Left lung (tissue), 4 donors: ENCODE measurements at regions not wholly inside any gene's neighbourhood (a gene's known extent, or its start where the extent isn't known, plus 50 kb on each side); places are given as distances from the start of the nearest gene placed in this dataset.

Experiments
- ATAC-seq: fragments of 200-7000 bp; cut with Tn5 transposase; one replicate; pipeline ENCODE4 v1.9.1; 2020; ENCODE audit warnings: moderate library complexity
- DNase-seq, 4 donors: peaks; one replicate each; pipeline ENCODE4 v3.0.0-alpha.2; 2013 to 2020
- H3K27ac ChIP-seq, 2 donors: fragments of 200-600 bp; sonication (generic) in 1 of 2; one replicate each; pipeline versions ENCODE4 v1.5.0 to v1.8.0; 2020 to 2021
- H3K27me3 ChIP-seq, 2 donors: fragments of 200-600 bp; sonication (generic) in 1 of 2; one replicate each; pipeline versions ENCODE4 v1.5.0 to v1.8.0; 2020 to 2021
- H3K36me3 ChIP-seq, 2 donors: fragments of 200-600 bp; sonication (generic) in 1 of 2; one replicate each; pipeline versions ENCODE4 v1.5.0 to v1.8.0; 2020 to 2021
- H3K4me1 ChIP-seq, 2 donors: fragments of 200-600 bp; one replicate each; pipeline ENCODE4 v1.8.0; 2021
- H3K4me3 ChIP-seq, 2 donors: fragments of 200-600 bp; sonication (generic) in 1 of 2; one replicate each; pipeline versions ENCODE4 v1.5.0 to v1.8.0; 2020 to 2021; ENCODE audit warnings: mild to moderate bottlenecking in 1 of 2
- H3K9me3 ChIP-seq, 2 donors: fragments of 200-600 bp; sonication (generic) in 1 of 2; one replicate each; pipeline versions ENCODE4 v1.5.0 to v1.8.0; 2020 to 2021
- CTCF ChIP-seq, 2 donors: fragments of 200-600 bp; sonication (generic) in 1 of 2; IDR thresholded peaks; one replicate each; pipeline versions ENCODE4 v1.5.0 to v1.8.0; 2021; ENCODE audit warnings: antibody characterized with exemption in 2 of 2
- intact Hi-C, 2 donors: fragments of 100-400 bp; cut with DNase I; formaldehyde crosslinking; loops; one replicate each; pipeline versions ENCODE4 v1.11.2 to v1.14.2; 2022
- donor health status: DM: no; HTN: yes; CAD: no.
- donor health status: DM: no; HTN: no; CAD: no.

- peak; percentile 81 for ATAC-seq
- Histone ChIP-seq H3K27ac (no peak overlapping the region), H3K27me3 (no peaks in the 10 kb centered on the region), H3K4me1 (no peaks in the 10 kb centered on the region), H3K4me3 (no peak overlapping the region), H3K36me3 (no peaks in the 10 kb centered on the region), H3K9me3 (peaks cover 0 to 30% of the 10 kb centered on the region in 2 donors)
- TF ChIP-seq CTCF (IDR thresholded peaks at IDR 0.05), result no peak
- DNase-seq, result peak in 3 of 4 donors; percentile 38 to 70 (median 69)
- intact Hi-C loops, result no loop called here
Measured at GRCh38 chr3:130609166-130609979, 92.4 kb downstream of the COL6A6 start.

GRCh38 chr3:130619196-130619595 lies 102.2 kb downstream of the COL6A6 start:
- ATAC-seq (no peak), DNase-seq (no peak)
- H3K4me3 ChIP-seq, result no peak overlapping the region
- H3K36me3 ChIP-seq, result no peaks in the 10 kb centered on the region
- H3K27ac ChIP-seq, result no peak overlapping the region
- no peaks in the 10 kb centered on the region for H3K4me1 ChIP-seq
- no peak for TF ChIP-seq CTCF (IDR thresholded peaks at IDR 0.05)
- no peaks in the 10 kb centered on the region for H3K9me3 ChIP-seq
- no peaks in the 10 kb centered on the region for H3K27me3 ChIP-seq
- intact Hi-C loops, result no loop called here

- TF ChIP-seq CTCF (IDR thresholded peaks at IDR 0.05), result no peak
Measured at GRCh38 chr3:130621824-130622223, 104.8 kb downstream of the COL6A6 start.

GRCh38 chr3:130626049-130626448 lies 109.1 kb downstream of the COL6A6 start:
- no peak for TF ChIP-seq CTCF (IDR thresholded peaks at IDR 0.05)
- H3K27ac ChIP-seq, result no peak overlapping the region
- DNase-seq (no peak), ATAC-seq (no peak)
- intact Hi-C loops, result no loop called here
- H3K27me3 ChIP-seq, result no peaks in the 10 kb centered on the region
- peaks cover 0 to 7% of the 10 kb centered on the region in 2 donors for H3K4me1 ChIP-seq
- H3K36me3 ChIP-seq, result no peaks in the 10 kb centered on the region
- H3K4me3 ChIP-seq, result no peak overlapping the region
- no peaks in the 10 kb centered on the region for H3K9me3 ChIP-seq

More at GRCh38 chr3:130621824-130622223, 104.8 kb downstream of the COL6A6 start:
- intact Hi-C loops, result no loop called here
- Histone ChIP-seq H3K27ac (no peak overlapping the region), H3K4me1 (no peaks in the 10 kb centered on the region), H3K36me3 (no peaks in the 10 kb centered on the region), H3K4me3 (no peak overlapping the region), H3K27me3 (no peaks in the 10 kb centered on the region), H3K9me3 (no peaks in the 10 kb centered on the region)
- DNase-seq (no peak), ATAC-seq (no peak)

- H3K27ac ChIP-seq, result no peak overlapping the region
Measured at GRCh38 chr3:130627143-130627855, 110.3 kb downstream of the COL6A6 start.

More at GRCh38 chr3:130627143-130627855, 110.3 kb downstream of the COL6A6 start:
- Histone ChIP-seq H3K4me3 (no peak overlapping the region), H3K4me1 (peaks cover 0 to 7% of the 10 kb centered on the region in 2 donors), H3K27me3 (no peaks in the 10 kb centered on the region), H3K9me3 (no peaks in the 10 kb centered on the region), H3K36me3 (no peaks in the 10 kb centered on the region)
- no peak for TF ChIP-seq CTCF (IDR thresholded peaks at IDR 0.05)
- DNase-seq, result peak in 1 of 4 donors; percentile 17
- intact Hi-C loops, result no loop called here
- ATAC-seq, result peak; percentile 79
